ENCODE measurements at regions not wholly inside any gene's neighbourhood (a gene's known extent, or its start where the extent isn't known, plus 50 kb on each side); places are given as distances from the start of the nearest gene placed in this dataset.

GRCh38 chr6:105909106-105909505 is 177.0 kb upstream of the PRDM1 start:
- no peak for DNase-seq (ENCODE audit: low read depth in 2 of 2)

GRCh38 chr6:105907991-105908390 is 178.1 kb upstream of the PRDM1 start:
- no peak for DNase-seq (ENCODE audit: low read depth in 2 of 2)

GRCh38 chr6:105907301-105907700 is 178.8 kb upstream of the PRDM1 start:
- DNase-seq (ENCODE audit: low read depth in 2 of 2), result no peak

GRCh38 chr6:105902401-105903031 is 183.6 kb upstream of the PRDM1 start:
- peak; percentile 93 for DNase-seq (ENCODE audit: low read depth in 2 of 2)

GRCh38 chr6:105901583-105901982 is 184.6 kb upstream of the PRDM1 start:
- DNase-seq (ENCODE audit: low read depth in 2 of 2), result no peak

GRCh38 chr6:105900125-105900937 is 185.8 kb upstream of the PRDM1 start:
- DNase-seq (ENCODE audit: low read depth in 2 of 2), result peak; percentile 71 to 74

GRCh38 chr6:105898286-105898685 is 187.8 kb upstream of the PRDM1 start:
- peak; percentile 54 to 59 for DNase-seq (ENCODE audit: low read depth in 2 of 2)

- DNase-seq (ENCODE audit: low read depth in 2 of 2), result no peak
Observed at GRCh38 chr6:105897131-105897530, 189.0 kb upstream of the PRDM1 start.

- DNase-seq (ENCODE audit: low read depth in 2 of 2), result no peak
Observed at GRCh38 chr6:105896821-105897095, 189.4 kb upstream of the PRDM1 start.

- no peak for DNase-seq (ENCODE audit: low read depth in 2 of 2)
Observed at GRCh38 chr6:105896052-105896820, 189.9 kb upstream of the PRDM1 start.

- no peak for DNase-seq (ENCODE audit: low read depth in 2 of 2)
Observed at GRCh38 chr6:105894556-105894955, 191.6 kb upstream of the PRDM1 start.

- DNase-seq (ENCODE audit: low read depth in 2 of 2), result no peak
Observed at GRCh38 chr6:105893741-105894140, 192.4 kb upstream of the PRDM1 start.

- DNase-seq (ENCODE audit: low read depth in 2 of 2), result no peak
Observed at GRCh38 chr6:105892577-105893262, 193.4 kb upstream of the PRDM1 start.

- DNase-seq (ENCODE audit: low read depth in 2 of 2), result no peak
Observed at GRCh38 chr6:105890521-105891244, 195.5 kb upstream of the PRDM1 start.

GRCh38 chr6:105889902-105890301 is 196.2 kb upstream of the PRDM1 start:
- no peak for DNase-seq (ENCODE audit: low read depth in 2 of 2)

- no peak for DNase-seq (ENCODE audit: low read depth in 2 of 2)
Observed at GRCh38 chr6:105886814-105887544, 199.2 kb upstream of the PRDM1 start.

- no peak for DNase-seq (ENCODE audit: low read depth in 2 of 2)
Observed at GRCh38 chr6:105886066-105886813, 199.9 kb upstream of the PRDM1 start.

GRCh38 chr6:105884426-105884825 is 201.7 kb upstream of the PRDM1 start:
- DNase-seq (ENCODE audit: low read depth in 2 of 2), result no peak

GRCh38 chr6:105884011-105884410 is 202.1 kb upstream of the PRDM1 start:
- no peak for DNase-seq (ENCODE audit: low read depth in 2 of 2)

- DNase-seq (ENCODE audit: low read depth in 2 of 2), result peak; percentile 31 to 37
Observed at GRCh38 chr6:105882828-105883227, 203.3 kb upstream of the PRDM1 start.
